Body of pancreas (tissue), 4 donors: ENCODE measurements at regions not wholly inside any gene's neighbourhood (a gene's known extent, or its start where the extent isn't known, plus 50 kb on each side); places are given as distances from the start of the nearest gene placed in this dataset.
"Not testable (repeated sequence)": the region's sequence is repeated elsewhere in the genome, so short reads cannot be mapped to it uniquely, and the experiment has no call there.

Experiments used
- CTCF ChIP-seq, 7 experiments: fragments of 450-650 bp in 4 of 7; fragments of 200-600 bp in 3 of 7; sonication (generic) in 3 of 7; IDR thresholded peaks; one replicate each; pipeline ENCODE4 v1.5.1; 2016 to 2019; ENCODE audit warnings: antibody characterized with exemption in 7 of 7
- POLR2A ChIP-seq, 3 donors: fragments of 450-650 bp; IDR thresholded peaks; one replicate each; pipeline ENCODE4 v1.6.1; 2016; ENCODE audit warnings: antibody characterized with exemption in 3 of 3, mild to moderate bottlenecking in 2 of 3

- not testable (repeated sequence) for TF ChIP-seq CTCF, POLR2A (IDR thresholded peaks at IDR 0.05)
These were observed 108.0 kb upstream of the MEGF10 start for GRCh38 chr5:127182631-127183030.
